Stomach (tissue), 4 donors: ENCODE measurements at regions not wholly inside any gene's neighbourhood (a gene's known extent, or its start where the extent isn't known, plus 50 kb on each side); places are given as distances from the start of the nearest gene placed in this dataset.

Experiments
- EP300 ChIP-seq: sonication (generic); formaldehyde crosslinking; IDR thresholded peaks from one replicate; pipeline ENCODE4 v1.6.1; 2017; ENCODE audit warnings: antibody characterized with exemption
- POLR2A ChIP-seq, 4 donors: fragments of 450-650 bp; IDR thresholded peaks; one replicate each; pipeline ENCODE4 v1.6.1; 2016; ENCODE audit warnings: antibody characterized with exemption in 4 of 4, control low read depth in 2 of 4, mild to moderate bottlenecking in 1 of 4, moderate library complexity in 1 of 4
- POLR2AphosphoS5 ChIP-seq, 3 donors: sonication (generic); formaldehyde crosslinking; IDR thresholded peaks; one replicate each; pipeline ENCODE4 v1.6.1; 2016; ENCODE audit warnings: antibody characterized with exemption in 3 of 3
- TF ChIP-seq, protein P1 (sequence below), 7 experiments: fragments of 450-650 bp in 4 of 7; fragments of 200-600 bp in 3 of 7; sonication (generic) in 3 of 7; IDR thresholded peaks; one replicate each; pipeline ENCODE4 v1.5.1; 2016 to 2019; ENCODE audit warnings: antibody characterized with exemption in 7 of 7, control low read depth in 2 of 7, mild to moderate bottlenecking in 1 of 7

DNA sequence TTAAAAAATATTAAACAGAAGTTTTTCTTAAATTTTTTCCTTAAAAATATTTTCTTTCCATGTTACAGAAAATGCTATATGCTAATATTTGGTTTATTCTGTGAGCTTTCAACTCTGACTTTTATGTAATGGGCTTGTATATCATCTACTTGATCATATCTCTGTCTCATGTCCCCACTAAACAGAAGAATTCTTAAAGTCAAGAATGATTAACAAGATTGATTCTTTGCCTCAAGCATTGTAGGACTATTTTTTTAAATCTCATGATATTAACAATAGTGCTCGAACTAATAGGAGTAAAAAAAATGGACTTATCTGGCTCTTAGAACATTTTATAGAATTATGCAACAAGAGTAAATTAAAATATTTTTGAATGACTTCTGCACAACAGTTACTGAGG is 206.3 kb downstream of the C12orf50 start:
- TF ChIP-seq POLR2A (IDR thresholded peaks at IDR 0.05) (no peak), EP300 (no peak), POLR2AphosphoS5 (IDR thresholded peaks at IDR 0.05) (no peak)
- TF ChIP-seq, protein P1, sequence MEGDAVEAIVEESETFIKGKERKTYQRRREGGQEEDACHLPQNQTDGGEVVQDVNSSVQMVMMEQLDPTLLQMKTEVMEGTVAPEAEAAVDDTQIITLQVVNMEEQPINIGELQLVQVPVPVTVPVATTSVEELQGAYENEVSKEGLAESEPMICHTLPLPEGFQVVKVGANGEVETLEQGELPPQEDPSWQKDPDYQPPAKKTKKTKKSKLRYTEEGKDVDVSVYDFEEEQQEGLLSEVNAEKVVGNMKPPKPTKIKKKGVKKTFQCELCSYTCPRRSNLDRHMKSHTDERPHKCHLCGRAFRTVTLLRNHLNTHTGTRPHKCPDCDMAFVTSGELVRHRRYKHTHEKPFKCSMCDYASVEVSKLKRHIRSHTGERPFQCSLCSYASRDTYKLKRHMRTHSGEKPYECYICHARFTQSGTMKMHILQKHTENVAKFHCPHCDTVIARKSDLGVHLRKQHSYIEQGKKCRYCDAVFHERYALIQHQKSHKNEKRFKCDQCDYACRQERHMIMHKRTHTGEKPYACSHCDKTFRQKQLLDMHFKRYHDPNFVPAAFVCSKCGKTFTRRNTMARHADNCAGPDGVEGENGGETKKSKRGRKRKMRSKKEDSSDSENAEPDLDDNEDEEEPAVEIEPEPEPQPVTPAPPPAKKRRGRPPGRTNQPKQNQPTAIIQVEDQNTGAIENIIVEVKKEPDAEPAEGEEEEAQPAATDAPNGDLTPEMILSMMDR (IDR thresholded peaks at IDR 0.05), result no peak
